PC-9 (cell line): ENCODE measurements at regions not wholly inside any gene's neighbourhood (a gene's known extent, or its start where the extent isn't known, plus 50 kb on each side); places are given as distances from the start of the nearest gene placed in this dataset.

Experiments used
- EZH2 ChIP-seq: fragments of 200-600 bp; sonication (generic); IDR thresholded peaks from 2 replicates; pipeline ENCODE4 v1.8.0; 2017; ENCODE audit warnings: antibody characterized with exemption, low read depth
- TF ChIP-seq, protein P1 (sequence below): fragments of 200-600 bp; sonication (generic); conservative IDR thresholded peaks from 2 replicates; pipeline ENCODE4 v1.6.1; 2017; ENCODE audit warnings: mixed run types, antibody characterized with exemption, mild to moderate bottlenecking, moderate library complexity

DNA sequence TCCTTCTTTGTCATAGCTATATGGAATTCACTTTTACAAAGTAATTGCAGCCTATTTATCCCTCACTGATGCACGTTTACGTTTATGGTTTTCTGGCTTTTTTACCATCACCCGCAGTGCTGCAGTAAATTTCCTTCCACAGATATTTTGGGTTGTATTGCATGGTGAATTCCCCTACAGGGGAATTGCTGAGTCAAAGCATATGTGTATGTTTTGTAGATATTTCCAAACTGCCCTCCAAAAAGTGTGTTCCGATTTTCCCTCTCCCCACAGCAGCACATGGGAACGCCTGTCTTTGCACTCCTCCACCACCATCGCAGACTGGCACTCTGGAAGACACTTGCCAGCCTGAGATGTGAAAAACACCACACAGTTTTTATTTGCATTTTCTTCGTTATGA lies 80.6 kb upstream of the UXS1 start:
- TF ChIP-seq, protein P1, sequence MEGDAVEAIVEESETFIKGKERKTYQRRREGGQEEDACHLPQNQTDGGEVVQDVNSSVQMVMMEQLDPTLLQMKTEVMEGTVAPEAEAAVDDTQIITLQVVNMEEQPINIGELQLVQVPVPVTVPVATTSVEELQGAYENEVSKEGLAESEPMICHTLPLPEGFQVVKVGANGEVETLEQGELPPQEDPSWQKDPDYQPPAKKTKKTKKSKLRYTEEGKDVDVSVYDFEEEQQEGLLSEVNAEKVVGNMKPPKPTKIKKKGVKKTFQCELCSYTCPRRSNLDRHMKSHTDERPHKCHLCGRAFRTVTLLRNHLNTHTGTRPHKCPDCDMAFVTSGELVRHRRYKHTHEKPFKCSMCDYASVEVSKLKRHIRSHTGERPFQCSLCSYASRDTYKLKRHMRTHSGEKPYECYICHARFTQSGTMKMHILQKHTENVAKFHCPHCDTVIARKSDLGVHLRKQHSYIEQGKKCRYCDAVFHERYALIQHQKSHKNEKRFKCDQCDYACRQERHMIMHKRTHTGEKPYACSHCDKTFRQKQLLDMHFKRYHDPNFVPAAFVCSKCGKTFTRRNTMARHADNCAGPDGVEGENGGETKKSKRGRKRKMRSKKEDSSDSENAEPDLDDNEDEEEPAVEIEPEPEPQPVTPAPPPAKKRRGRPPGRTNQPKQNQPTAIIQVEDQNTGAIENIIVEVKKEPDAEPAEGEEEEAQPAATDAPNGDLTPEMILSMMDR = no peak
- TF ChIP-seq EZH2 = no peak
